Liver (tissue), 8 donors: ENCODE measurements at regions not wholly inside any gene's neighbourhood (a gene's known extent, or its start where the extent isn't known, plus 50 kb on each side); places are given as distances from the start of the nearest gene placed in this dataset.

Experiments used
- DNase-seq: peaks from one replicate; pipeline ENCODE4 v3.0.0-alpha.2; 2017; ENCODE audit warnings: low spot score
- H3K27ac ChIP-seq, 2 donors: one replicate each; pipeline ENCODE4 v1.7.0; 2013; ENCODE audit warnings: inconsistent platforms in 2 of 2, low read length in 2 of 2, control low read depth in 1 of 2, low read depth in 1 of 2, mild to moderate bottlenecking in 1 of 2
- H3K27me3 ChIP-seq, 4 donors: one replicate each; pipeline versions ENCODE4 v1.6.1 to v1.7.0; 2013; ENCODE audit warnings: low read length in 3 of 4, inconsistent platforms in 1 of 4, mild to moderate bottlenecking in 1 of 4, moderate library complexity in 1 of 4; ENCODE audit not compliant: control insufficient read depth in 4 of 4, insufficient read depth in 4 of 4
- H3K36me3 ChIP-seq, 4 donors: one replicate each; pipeline versions ENCODE4 v1.6.1 to v1.7.0; 2013; ENCODE audit warnings: low read length in 3 of 4, mild to moderate bottlenecking in 3 of 4, low read depth in 1 of 4, moderate library complexity in 1 of 4; ENCODE audit not compliant: control insufficient read depth in 4 of 4, insufficient read depth in 3 of 4
- H3K4me1 ChIP-seq, 4 donors: one replicate each; pipeline versions ENCODE4 v1.6.1 to v1.7.0; 2013; ENCODE audit warnings: low read length in 3 of 4, mild to moderate bottlenecking in 3 of 4, moderate library complexity in 1 of 4; ENCODE audit not compliant: control insufficient read depth in 4 of 4, insufficient read depth in 4 of 4
- H3K4me3 ChIP-seq, 3 donors: one replicate each; pipeline versions ENCODE4 v1.6.1 to v1.7.0; 2013; ENCODE audit warnings: low read length in 3 of 3, control low read depth in 1 of 3, low read depth in 1 of 3, mild to moderate bottlenecking in 1 of 3
- H3K9ac ChIP-seq, 2 donors: one replicate each; pipeline ENCODE4 v1.7.0; 2013; ENCODE audit warnings: low read length in 2 of 2, mild to moderate bottlenecking in 2 of 2, moderate library complexity in 2 of 2, control low read depth in 1 of 2, low read depth in 1 of 2
- H3K9me3 ChIP-seq, 4 donors: one replicate each; pipeline versions ENCODE4 v1.6.1 to v1.7.0; 2013; ENCODE audit warnings: low read length in 3 of 4; ENCODE audit not compliant: control insufficient read depth in 4 of 4
- ATF3 ChIP-seq: IDR thresholded peaks from 2 replicates; pipeline ENCODE4 v1.6.1; 2016; ENCODE audit warnings: antibody characterized with exemption
- CTCF ChIP-seq: fragments of 150-350 bp; IDR thresholded peaks from 2 replicates; pipeline ENCODE4 v1.5.1; 2017; ENCODE audit warnings: improper control_type of control experiment, low read depth, low read length; ENCODE audit not compliant: missing input control
- EGR1 ChIP-seq, 2 donors: IDR thresholded peaks; 2 replicates each; pipeline ENCODE4 v1.6.1; 2016 to 2018; ENCODE audit warnings: antibody characterized with exemption in 2 of 2, low read depth in 2 of 2
- FOXA1 ChIP-seq: IDR thresholded peaks from 2 replicates; pipeline ENCODE4 v1.6.1; 2016; ENCODE audit warnings: antibody characterized with exemption
- FOXA2 ChIP-seq: IDR thresholded peaks from 2 replicates; pipeline ENCODE4 v1.6.1; 2016; ENCODE audit warnings: antibody characterized with exemption
- GABPA ChIP-seq, 2 donors: IDR thresholded peaks in 1 of 2; conservative IDR thresholded peaks in 1 of 2; 2 replicates each; pipeline ENCODE4 v1.6.1; 2016; ENCODE audit warnings: antibody characterized with exemption in 2 of 2, mild to moderate bottlenecking in 1 of 2, moderate library complexity in 1 of 2
- HNF4A ChIP-seq, 2 donors: conservative IDR thresholded peaks; 2 replicates each; pipeline ENCODE4 v1.6.1; 2016; ENCODE audit warnings: antibody characterized with exemption in 2 of 2, mild to moderate bottlenecking in 2 of 2
- HNF4G ChIP-seq: IDR thresholded peaks from 2 replicates; pipeline ENCODE4 v1.6.1; 2016; ENCODE audit warnings: antibody characterized with exemption
- JUND ChIP-seq, 2 donors: IDR thresholded peaks; 2 replicates each; pipeline ENCODE4 v1.6.1; 2016; ENCODE audit warnings: antibody characterized with exemption in 2 of 2
- NR2F2 ChIP-seq: IDR thresholded peaks from 2 replicates; pipeline ENCODE4 v1.6.1; 2016; ENCODE audit warnings: antibody characterized with exemption
- RAD21 ChIP-seq, 2 donors: IDR thresholded peaks; 2 replicates each; pipeline ENCODE4 v1.6.1; 2016; ENCODE audit warnings: antibody characterized with exemption in 2 of 2, mild to moderate bottlenecking in 2 of 2
- RXRA ChIP-seq, 2 donors: IDR thresholded peaks; 2 replicates each; pipeline ENCODE4 v1.6.1; 2017 to 2018; ENCODE audit warnings: antibody characterized with exemption in 2 of 2, mild to moderate bottlenecking in 1 of 2
- SP1 ChIP-seq: IDR thresholded peaks from 2 replicates; pipeline ENCODE4 v1.6.1; 2018; ENCODE audit warnings: antibody characterized with exemption, mild to moderate bottlenecking
- TAF1 ChIP-seq: conservative IDR thresholded peaks from 2 replicates; pipeline ENCODE4 v1.6.1; 2016; ENCODE audit warnings: antibody characterized with exemption, mild to moderate bottlenecking
- YY1 ChIP-seq: IDR thresholded peaks from 2 replicates; pipeline ENCODE4 v1.6.1; 2016; ENCODE audit warnings: antibody characterized with exemption, mild to moderate bottlenecking
- WGBS: extraction: QIAGEN DNeasy Blood & Tissue Kit; methylation state at CpG from one replicate; pipeline ENCODE4 v1.1.7; 2013; 5-methylcytosine and 5-hydroxymethylcytosine counted together
- TF ChIP-seq, protein P1 (sequence below): IDR thresholded peaks from 2 replicates; pipeline ENCODE4 v1.6.1; 2016; ENCODE audit warnings: antibody characterized with exemption, mild to moderate bottlenecking
- TF ChIP-seq, protein P2 (sequence below): IDR thresholded peaks from 2 replicates; pipeline ENCODE4 v1.6.1; 2016; ENCODE audit warnings: antibody characterized with exemption
- TF ChIP-seq, protein P3 (sequence below): IDR thresholded peaks from 2 replicates; pipeline ENCODE4 v1.6.1; 2016; ENCODE audit warnings: antibody characterized with exemption
- donor health status: healthy.
- donor health status: healthy.
- donor health status: healthy.
- donor health status: healthy.
- donor health status: healthy.

GRCh38 chr22:22961574-22961973 lies 74.0 kb downstream of the IGLL5 start:
- Histone ChIP-seq H3K4me1 (peaks cover 5 to 20% (median 13%) of the 10 kb centered on the region in 4 donors), H3K9me3 (no peaks in the 10 kb centered on the region), H3K9ac (no peak overlapping the region), H3K27ac (no peak overlapping the region), H3K27me3 (no peaks in the 10 kb centered on the region), H3K4me3 (no peak overlapping the region), H3K36me3 (no peaks in the 10 kb centered on the region)
- WGBS: 100% methylated on average over 1 of the region's 1 CpG
- DNase-seq: no peak
- TF ChIP-seq HNF4G (no peak), RAD21 (IDR thresholded peaks at IDR 0.05) (no peak), HNF4A (conservative IDR thresholded peaks at IDR 0.05) (no peak), JUND (IDR thresholded peaks at IDR 0.05) (no peak), FOXA2 (no peak), SP1 (no peak), NR2F2 (no peak), RXRA (IDR thresholded peaks at IDR 0.05) (no peak), TAF1 (no peak)
- TF ChIP-seq, protein P1, sequence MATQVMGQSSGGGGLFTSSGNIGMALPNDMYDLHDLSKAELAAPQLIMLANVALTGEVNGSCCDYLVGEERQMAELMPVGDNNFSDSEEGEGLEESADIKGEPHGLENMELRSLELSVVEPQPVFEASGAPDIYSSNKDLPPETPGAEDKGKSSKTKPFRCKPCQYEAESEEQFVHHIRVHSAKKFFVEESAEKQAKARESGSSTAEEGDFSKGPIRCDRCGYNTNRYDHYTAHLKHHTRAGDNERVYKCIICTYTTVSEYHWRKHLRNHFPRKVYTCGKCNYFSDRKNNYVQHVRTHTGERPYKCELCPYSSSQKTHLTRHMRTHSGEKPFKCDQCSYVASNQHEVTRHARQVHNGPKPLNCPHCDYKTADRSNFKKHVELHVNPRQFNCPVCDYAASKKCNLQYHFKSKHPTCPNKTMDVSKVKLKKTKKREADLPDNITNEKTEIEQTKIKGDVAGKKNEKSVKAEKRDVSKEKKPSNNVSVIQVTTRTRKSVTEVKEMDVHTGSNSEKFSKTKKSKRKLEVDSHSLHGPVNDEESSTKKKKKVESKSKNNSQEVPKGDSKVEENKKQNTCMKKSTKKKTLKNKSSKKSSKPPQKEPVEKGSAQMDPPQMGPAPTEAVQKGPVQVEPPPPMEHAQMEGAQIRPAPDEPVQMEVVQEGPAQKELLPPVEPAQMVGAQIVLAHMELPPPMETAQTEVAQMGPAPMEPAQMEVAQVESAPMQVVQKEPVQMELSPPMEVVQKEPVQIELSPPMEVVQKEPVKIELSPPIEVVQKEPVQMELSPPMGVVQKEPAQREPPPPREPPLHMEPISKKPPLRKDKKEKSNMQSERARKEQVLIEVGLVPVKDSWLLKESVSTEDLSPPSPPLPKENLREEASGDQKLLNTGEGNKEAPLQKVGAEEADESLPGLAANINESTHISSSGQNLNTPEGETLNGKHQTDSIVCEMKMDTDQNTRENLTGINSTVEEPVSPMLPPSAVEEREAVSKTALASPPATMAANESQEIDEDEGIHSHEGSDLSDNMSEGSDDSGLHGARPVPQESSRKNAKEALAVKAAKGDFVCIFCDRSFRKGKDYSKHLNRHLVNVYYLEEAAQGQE: no peak
- TF ChIP-seq, protein P2, sequence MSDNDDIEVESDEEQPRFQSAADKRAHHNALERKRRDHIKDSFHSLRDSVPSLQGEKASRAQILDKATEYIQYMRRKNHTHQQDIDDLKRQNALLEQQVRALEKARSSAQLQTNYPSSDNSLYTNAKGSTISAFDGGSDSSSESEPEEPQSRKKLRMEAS: no peak

DNA sequence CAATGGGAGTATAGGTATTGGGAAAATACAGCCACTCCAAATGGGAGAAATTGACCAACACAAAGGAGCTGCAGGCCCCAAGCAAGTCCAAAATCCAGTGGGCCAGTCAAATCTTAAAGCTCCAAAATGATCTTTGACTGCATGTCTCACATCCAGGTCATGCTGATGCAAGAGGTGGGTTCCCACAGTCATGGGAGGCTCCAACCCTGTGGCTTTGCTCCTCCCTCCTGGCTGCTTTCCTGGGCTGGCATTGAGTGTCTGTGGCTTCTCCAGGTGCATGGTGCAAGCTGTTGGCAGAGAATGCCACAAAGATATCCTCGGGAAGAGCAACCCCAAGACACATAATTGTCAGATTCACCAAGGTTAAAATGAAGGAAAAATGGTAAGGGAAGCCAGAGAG lies 80.8 kb downstream of the IGLL5 start:
- H3K9me3 ChIP-seq: no peaks in the 10 kb centered on the region
- no peak for DNase-seq
- H3K9ac ChIP-seq: no peak overlapping the region
- no peaks in the 10 kb centered on the region for H3K36me3 ChIP-seq
- TF ChIP-seq, protein P3, sequence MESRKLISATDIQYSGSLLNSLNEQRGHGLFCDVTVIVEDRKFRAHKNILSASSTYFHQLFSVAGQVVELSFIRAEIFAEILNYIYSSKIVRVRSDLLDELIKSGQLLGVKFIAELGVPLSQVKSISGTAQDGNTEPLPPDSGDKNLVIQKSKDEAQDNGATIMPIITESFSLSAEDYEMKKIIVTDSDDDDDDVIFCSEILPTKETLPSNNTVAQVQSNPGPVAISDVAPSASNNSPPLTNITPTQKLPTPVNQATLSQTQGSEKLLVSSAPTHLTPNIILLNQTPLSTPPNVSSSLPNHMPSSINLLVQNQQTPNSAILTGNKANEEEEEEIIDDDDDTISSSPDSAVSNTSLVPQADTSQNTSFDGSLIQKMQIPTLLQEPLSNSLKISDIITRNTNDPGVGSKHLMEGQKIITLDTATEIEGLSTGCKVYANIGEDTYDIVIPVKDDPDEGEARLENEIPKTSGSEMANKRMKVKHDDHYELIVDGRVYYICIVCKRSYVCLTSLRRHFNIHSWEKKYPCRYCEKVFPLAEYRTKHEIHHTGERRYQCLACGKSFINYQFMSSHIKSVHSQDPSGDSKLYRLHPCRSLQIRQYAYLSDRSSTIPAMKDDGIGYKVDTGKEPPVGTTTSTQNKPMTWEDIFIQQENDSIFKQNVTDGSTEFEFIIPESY: peak; percentile 63
- TF ChIP-seq CTCF (no peak), HNF4A (conservative IDR thresholded peaks at IDR 0.05) (peak; percentile 91 to 95), RXRA (IDR thresholded peaks at IDR 0.05) (peak; percentile 70 to 91), SP1 (peak; percentile 58), TAF1 (no peak), HNF4G (peak; percentile 72), NR2F2 (peak; percentile 35), RAD21 (IDR thresholded peaks at IDR 0.05) (peak in 1 of 2 donors; percentile 36), YY1 (peak; percentile 53), EGR1 (IDR thresholded peaks at IDR 0.05; ENCODE audit: low read depth in 2 of 2) (peak in 1 of 2 donors; percentile 64), GABPA (IDR thresholded peaks at IDR 0.05 in 1 of 2, conservative IDR thresholded peaks at IDR 0.05 in 1 of 2) (peak in 1 of 2 donors; percentile 20), FOXA1 (peak; percentile 42), FOXA2 (peak; percentile 70), JUND (IDR thresholded peaks at IDR 0.05) (peak; percentile 74 to 79), ATF3 (peak; percentile 97)
- TF ChIP-seq, protein P1: peak; percentile 49
- TF ChIP-seq, protein P2: peak; percentile 70
- H3K4me3 ChIP-seq: no peak overlapping the region
- WGBS: 21% methylated on average over 1 of the region's 1 CpG
- H3K4me1 ChIP-seq: peaks cover 0 to 7% (median 5%) of the 10 kb centered on the region in 4 donors
- H3K27ac ChIP-seq: peak overlapping the region; percentile 13 to 54
- H3K27me3 ChIP-seq: no peaks in the 10 kb centered on the region
